ENCODE measurements at regions not wholly inside any gene's neighbourhood (a gene's known extent, or its start where the extent isn't known, plus 50 kb on each side); places are given as distances from the start of the nearest gene placed in this dataset.

- Mint-ChIP-seq H3K27ac (peak overlapping the region in 1 of 3 experiments; percentile 16), H3K36me3 (ENCODE audit: low read depth) (no peaks in the 10 kb centered on the region), H3K9me3 (no peaks in the 10 kb centered on the region), H3K27me3 (ENCODE audit: low read depth) (no peaks in the 10 kb centered on the region), H3K4me1 (peaks cover 5% of the 10 kb centered on the region), H3K4me3 (no peak overlapping the region)
- no peak for TF ChIP-seq CTCF (IDR thresholded peaks at IDR 0.05; ENCODE audit: unreplicated experiment in 3 of 3)
Measured at GRCh38 chr4:96131186-96131585, 291.3 kb downstream of the PDHA2 start.

- Mint-ChIP-seq H3K36me3 (ENCODE audit: low read depth) (no peaks in the 10 kb centered on the region), H3K27ac (no peak overlapping the region), H3K4me1 (peaks cover 5% of the 10 kb centered on the region), H3K4me3 (no peak overlapping the region), H3K27me3 (ENCODE audit: low read depth) (no peaks in the 10 kb centered on the region), H3K9me3 (no peaks in the 10 kb centered on the region)
- no peak for TF ChIP-seq CTCF (IDR thresholded peaks at IDR 0.05; ENCODE audit: unreplicated experiment in 3 of 3)
Measured at GRCh38 chr4:96134806-96135205, 294.9 kb downstream of the PDHA2 start.

- Mint-ChIP-seq H3K4me1 (peaks cover 3% of the 10 kb centered on the region), H3K27me3 (ENCODE audit: low read depth) (no peaks in the 10 kb centered on the region), H3K9me3 (no peaks in the 10 kb centered on the region), H3K4me3 (no peak overlapping the region), H3K36me3 (ENCODE audit: low read depth) (no peaks in the 10 kb centered on the region), H3K27ac (no peak overlapping the region)
- no peak for TF ChIP-seq CTCF (IDR thresholded peaks at IDR 0.05; ENCODE audit: unreplicated experiment in 3 of 3)
Measured at GRCh38 chr4:96136056-96136455, 296.2 kb downstream of the PDHA2 start.

- no peak for TF ChIP-seq CTCF (IDR thresholded peaks at IDR 0.05; ENCODE audit: unreplicated experiment in 3 of 3)
- Mint-ChIP-seq H3K36me3 (ENCODE audit: low read depth) (no peaks in the 10 kb centered on the region), H3K9me3 (no peaks in the 10 kb centered on the region), H3K4me3 (no peak overlapping the region), H3K27me3 (ENCODE audit: low read depth) (no peaks in the 10 kb centered on the region), H3K27ac (no peak overlapping the region), H3K4me1 (no peaks in the 10 kb centered on the region)
Measured at GRCh38 chr4:96139251-96139929, 299.5 kb downstream of the PDHA2 start.

GRCh38 chr4:96145601-96146000, 305.7 kb downstream of the PDHA2 start:
- no peak overlapping the region for H3K27ac Mint-ChIP-seq
- TF ChIP-seq CTCF (IDR thresholded peaks at IDR 0.05; ENCODE audit: unreplicated experiment in 3 of 3) = no peak
- no peaks in the 10 kb centered on the region for H3K27me3 Mint-ChIP-seq (ENCODE audit: low read depth)
- H3K4me1 Mint-ChIP-seq = no peaks in the 10 kb centered on the region
- no peaks in the 10 kb centered on the region for H3K36me3 Mint-ChIP-seq (ENCODE audit: low read depth)
- H3K4me3 Mint-ChIP-seq = no peak overlapping the region
- no peaks in the 10 kb centered on the region for H3K9me3 Mint-ChIP-seq

- no peak overlapping the region for H3K27ac Mint-ChIP-seq
- TF ChIP-seq CTCF (IDR thresholded peaks at IDR 0.05; ENCODE audit: unreplicated experiment in 3 of 3) = no peak
- H3K4me1 Mint-ChIP-seq = no peaks in the 10 kb centered on the region
- H3K9me3 Mint-ChIP-seq = no peaks in the 10 kb centered on the region
- no peaks in the 10 kb centered on the region for H3K36me3 Mint-ChIP-seq (ENCODE audit: low read depth)
- no peaks in the 10 kb centered on the region for H3K27me3 Mint-ChIP-seq (ENCODE audit: low read depth)
- H3K4me3 Mint-ChIP-seq = no peak overlapping the region
Measured at GRCh38 chr4:96146686-96147085, 306.8 kb downstream of the PDHA2 start.
